Upper lobe of left lung (tissue), 6 donors: ENCODE measurements at regions not wholly inside any gene's neighbourhood (a gene's known extent, or its start where the extent isn't known, plus 50 kb on each side); places are given as distances from the start of the nearest gene placed in this dataset.

Experiments
- ATAC-seq, 2 donors: fragments of 200-7000 bp; cut with Tn5 transposase; one replicate each; pipeline ENCODE4 v1.9.1; 2022; ENCODE audit warnings: mild to moderate bottlenecking in 2 of 2, moderate library complexity in 2 of 2; ENCODE audit not compliant: low FRiP score in 2 of 2
- DNase-seq, 2 donors: peaks; one replicate each; pipeline ENCODE4 v3.0.0-alpha.2; 2019 to 2020
- H3K27ac ChIP-seq, 4 donors: fragments of 200-600 bp; sonication (generic); one replicate each; pipeline ENCODE4 v1.5.1; 2016 to 2019
- H3K27me3 ChIP-seq, 4 donors: fragments of 200-600 bp; sonication (generic); one replicate each; pipeline ENCODE4 v1.5.1; 2017 to 2019
- H3K36me3 ChIP-seq, 4 donors: fragments of 200-600 bp; sonication (generic); one replicate each; pipeline ENCODE4 v1.5.1; 2016 to 2019
- H3K4me1 ChIP-seq, 4 donors: fragments of 200-600 bp; sonication (generic); one replicate each; pipeline ENCODE4 v1.5.1; 2018 to 2019
- H3K4me3 ChIP-seq, 4 donors: fragments of 200-600 bp; sonication (generic); one replicate each; pipeline ENCODE4 v1.5.1; 2017 to 2019; ENCODE audit warnings: mild to moderate bottlenecking in 2 of 4, moderate library complexity in 1 of 4
- H3K9me3 ChIP-seq, 4 donors: fragments of 200-600 bp; sonication (generic); one replicate each; pipeline ENCODE4 v1.5.1; 2018 to 2019
- EP300 ChIP-seq, 4 donors: sonication (generic); formaldehyde crosslinking; IDR thresholded peaks; one replicate each; pipeline ENCODE4 v1.5.1; 2017; ENCODE audit warnings: antibody characterized with exemption in 4 of 4, control low read depth in 2 of 4
- POLR2A ChIP-seq, 4 donors: fragments of 450-650 bp; IDR thresholded peaks; one replicate each; pipeline ENCODE4 v1.5.1; 2016 to 2017; ENCODE audit warnings: antibody characterized with exemption in 4 of 4, mild to moderate bottlenecking in 2 of 4
- POLR2AphosphoS5 ChIP-seq, 2 donors: sonication (generic); formaldehyde crosslinking; IDR thresholded peaks; one replicate each; pipeline ENCODE4 v1.5.1; 2017; ENCODE audit warnings: antibody characterized with exemption in 2 of 2
- WGBS, 2 donors: methylation state at CpG; one replicate each; pipeline ENCODE4 v1.1.5; 2017 to 2018; 5-methylcytosine and 5-hydroxymethylcytosine counted together
- TF ChIP-seq, protein P1 (sequence below), 6 experiments: fragments of 450-650 bp in 4 of 6; fragments of 200-600 bp in 2 of 6; sonication (generic) in 2 of 6; IDR thresholded peaks; one replicate each; pipeline ENCODE4 v1.5.1; 2016 to 2019; ENCODE audit warnings: antibody characterized with exemption in 6 of 6
- donor health status: DM: no; HTN: no; CAD: no; lungs with moderate emphysema.
- donor health status: DM: no; HTN: yes; CAD: no; lungs with severe emphysema.

- Histone ChIP-seq H3K36me3 (no peaks in the 10 kb centered on the region), H3K9me3 (no peaks in the 10 kb centered on the region), H3K27ac (no peak overlapping the region), H3K27me3 (no peaks in the 10 kb centered on the region), H3K4me1 (peaks cover 0 to 4% (median 0%) of the 10 kb centered on the region in 4 donors), H3K4me3 (no peak overlapping the region)
- TF ChIP-seq POLR2A (IDR thresholded peaks at IDR 0.05) (no peak), POLR2AphosphoS5 (IDR thresholded peaks at IDR 0.05) (no peak), EP300 (IDR thresholded peaks at IDR 0.05) (no peak)
- TF ChIP-seq, protein P1, sequence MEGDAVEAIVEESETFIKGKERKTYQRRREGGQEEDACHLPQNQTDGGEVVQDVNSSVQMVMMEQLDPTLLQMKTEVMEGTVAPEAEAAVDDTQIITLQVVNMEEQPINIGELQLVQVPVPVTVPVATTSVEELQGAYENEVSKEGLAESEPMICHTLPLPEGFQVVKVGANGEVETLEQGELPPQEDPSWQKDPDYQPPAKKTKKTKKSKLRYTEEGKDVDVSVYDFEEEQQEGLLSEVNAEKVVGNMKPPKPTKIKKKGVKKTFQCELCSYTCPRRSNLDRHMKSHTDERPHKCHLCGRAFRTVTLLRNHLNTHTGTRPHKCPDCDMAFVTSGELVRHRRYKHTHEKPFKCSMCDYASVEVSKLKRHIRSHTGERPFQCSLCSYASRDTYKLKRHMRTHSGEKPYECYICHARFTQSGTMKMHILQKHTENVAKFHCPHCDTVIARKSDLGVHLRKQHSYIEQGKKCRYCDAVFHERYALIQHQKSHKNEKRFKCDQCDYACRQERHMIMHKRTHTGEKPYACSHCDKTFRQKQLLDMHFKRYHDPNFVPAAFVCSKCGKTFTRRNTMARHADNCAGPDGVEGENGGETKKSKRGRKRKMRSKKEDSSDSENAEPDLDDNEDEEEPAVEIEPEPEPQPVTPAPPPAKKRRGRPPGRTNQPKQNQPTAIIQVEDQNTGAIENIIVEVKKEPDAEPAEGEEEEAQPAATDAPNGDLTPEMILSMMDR (IDR thresholded peaks at IDR 0.05): no peak
- WGBS, 2 donors: 46 to 49% methylated on average over 3 of the region's 3 CpGs
- DNase-seq: no peak
- ATAC-seq: no peak
Observed at GRCh38 chr1:84090447-84091245, 53.4 kb upstream of the PRKACB start.

DNA sequence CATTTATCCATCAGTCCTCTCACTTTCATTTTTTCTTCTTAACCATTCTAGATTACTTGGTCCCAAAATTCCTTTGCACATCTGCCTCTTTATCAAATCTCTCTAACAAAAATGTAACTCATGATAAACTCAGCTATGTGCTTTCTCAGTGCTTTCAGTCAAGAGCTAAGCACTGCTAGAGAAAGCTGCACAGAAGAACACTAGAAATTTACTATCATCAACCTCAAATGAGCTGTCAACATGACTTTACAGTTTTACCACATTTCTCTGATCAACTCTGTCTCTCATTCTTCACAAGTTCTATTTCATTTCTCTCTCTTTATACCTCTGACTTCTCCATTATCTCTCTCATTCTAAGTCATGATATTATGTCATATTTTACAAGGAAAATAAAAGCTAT is 54.2 kb upstream of the PRKACB start:
- no peaks in the 10 kb centered on the region for H3K36me3 ChIP-seq
- ATAC-seq (no peak), DNase-seq (no peak)
- no peak overlapping the region for H3K4me3 ChIP-seq
- no peaks in the 10 kb centered on the region for H3K27me3 ChIP-seq
- no peak overlapping the region for H3K27ac ChIP-seq
- TF ChIP-seq POLR2AphosphoS5 (IDR thresholded peaks at IDR 0.05): no peak
- no peak for TF ChIP-seq EP300 (IDR thresholded peaks at IDR 0.05)
- H3K4me1 ChIP-seq: peaks cover 0 to 4% (median 0%) of the 10 kb centered on the region in 4 donors
- no peaks in the 10 kb centered on the region for H3K9me3 ChIP-seq

DNA sequence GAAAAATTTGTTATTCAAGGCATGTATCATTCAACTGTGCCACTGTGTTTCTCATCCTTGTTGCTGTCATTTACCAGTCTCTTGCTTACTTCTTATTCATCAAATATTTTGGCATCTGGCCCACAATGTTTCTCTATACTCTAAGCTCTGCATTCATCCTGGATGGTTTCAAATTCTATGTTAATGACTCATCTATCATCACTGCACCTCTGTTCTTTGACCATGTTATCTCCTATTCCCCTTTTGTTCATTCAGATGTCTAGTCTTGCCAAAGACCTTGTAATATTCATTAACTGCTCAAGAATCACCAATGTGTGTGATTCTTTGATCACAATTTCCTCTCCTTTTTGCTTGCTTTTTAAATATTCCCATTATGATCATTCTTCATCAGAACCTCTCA is 54.6 kb upstream of the PRKACB start:
- no peaks in the 10 kb centered on the region for H3K36me3 ChIP-seq
- no peak for ATAC-seq
- TF ChIP-seq POLR2AphosphoS5 (IDR thresholded peaks at IDR 0.05): no peak
- no peak for TF ChIP-seq POLR2A (IDR thresholded peaks at IDR 0.05)
- TF ChIP-seq, protein P1 (IDR thresholded peaks at IDR 0.05): no peak
- TF ChIP-seq EP300 (IDR thresholded peaks at IDR 0.05): no peak
- peaks cover 0 to 4% (median 0%) of the 10 kb centered on the region in 4 donors for H3K4me1 ChIP-seq
- no peak overlapping the region for H3K27ac ChIP-seq
- DNase-seq: no peak
- H3K27me3 ChIP-seq: no peaks in the 10 kb centered on the region
- no peaks in the 10 kb centered on the region for H3K9me3 ChIP-seq
- H3K4me3 ChIP-seq: no peak overlapping the region

- peak in 1 of 2 donors; percentile 9 for DNase-seq
Observed at GRCh38 chr1:84086616-84087015, 57.5 kb upstream of the PRKACB start.

GRCh38 chr1:84086189-84086588 is 57.9 kb upstream of the PRKACB start:
- Histone ChIP-seq H3K4me3 (no peak overlapping the region), H3K27me3 (no peaks in the 10 kb centered on the region), H3K9me3 (no peaks in the 10 kb centered on the region), H3K4me1 (peaks cover 0 to 4% (median 0%) of the 10 kb centered on the region in 4 donors), H3K27ac (no peak overlapping the region), H3K36me3 (no peaks in the 10 kb centered on the region)
- 86 to 94% methylated on average over 5 of the region's 5 CpGs for WGBS, 2 donors
- TF ChIP-seq POLR2A (IDR thresholded peaks at IDR 0.05): no peak
- TF ChIP-seq EP300 (IDR thresholded peaks at IDR 0.05): no peak
- TF ChIP-seq, protein P1 (IDR thresholded peaks at IDR 0.05): no peak
- TF ChIP-seq POLR2AphosphoS5 (IDR thresholded peaks at IDR 0.05): no peak
- peak in 1 of 2 donors; percentile 22 for DNase-seq
- peak in 1 of 2 donors; percentile 43 for ATAC-seq

More at GRCh38 chr1:84086616-84087015, 57.5 kb upstream of the PRKACB start:
- Histone ChIP-seq H3K9me3 (no peaks in the 10 kb centered on the region), H3K36me3 (no peaks in the 10 kb centered on the region), H3K27ac (no peak overlapping the region), H3K4me1 (peaks cover 0 to 4% (median 0%) of the 10 kb centered on the region in 4 donors), H3K4me3 (no peak overlapping the region), H3K27me3 (no peaks in the 10 kb centered on the region)
- TF ChIP-seq EP300 (IDR thresholded peaks at IDR 0.05) (no peak), POLR2AphosphoS5 (IDR thresholded peaks at IDR 0.05) (no peak), POLR2A (IDR thresholded peaks at IDR 0.05) (no peak)
- TF ChIP-seq, protein P1 (IDR thresholded peaks at IDR 0.05): no peak
- whole genome bisulfite sequencing, 2 donors: 85 to 88% methylated on average over 3 of the region's 3 CpGs
- no peak for ATAC-seq
